GM03348 (cell line): ENCODE measurements at regions not wholly inside any gene's neighbourhood (a gene's known extent, or its start where the extent isn't known, plus 50 kb on each side); places are given as distances from the start of the nearest gene placed in this dataset.

Experiments used
- DNase-seq: peaks from one replicate; pipeline ENCODE4 v3.0.0; 2012; ENCODE audit warnings: low spot score

GRCh38 chr2:16154501-16155280 is 214.3 kb downstream of the MYCN start:
- DNase-seq: no peak

- DNase-seq: no peak
Observed at GRCh38 chr2:16154061-16154460, 213.7 kb downstream of the MYCN start.

- no peak for DNase-seq
Observed at GRCh38 chr2:16153754-16154035, 213.3 kb downstream of the MYCN start.

- no peak for DNase-seq
Observed at GRCh38 chr2:16152928-16153753, 212.8 kb downstream of the MYCN start.

GRCh38 chr2:16152071-16152927 is 211.9 kb downstream of the MYCN start:
- no peak for DNase-seq

GRCh38 chr2:16151651-16152050 is 211.3 kb downstream of the MYCN start:
- no peak for DNase-seq

GRCh38 chr2:16151281-16151570 is 210.9 kb downstream of the MYCN start:
- DNase-seq: no peak

- DNase-seq: no peak
Observed at GRCh38 chr2:16150456-16151280, 210.3 kb downstream of the MYCN start.

GRCh38 chr2:16149349-16150243 is 209.2 kb downstream of the MYCN start:
- no peak for DNase-seq

- no peak for DNase-seq
Observed at GRCh38 chr2:16148632-16149348, 208.4 kb downstream of the MYCN start.

- DNase-seq: no peak
Observed at GRCh38 chr2:16142383-16143361, 202.3 kb downstream of the MYCN start.

- no peak for DNase-seq
Observed at GRCh38 chr2:16141641-16141921, 201.2 kb downstream of the MYCN start.

- no peak for DNase-seq
Observed at GRCh38 chr2:16140771-16141640, 200.7 kb downstream of the MYCN start.

GRCh38 chr2:16139663-16140615 is 199.6 kb downstream of the MYCN start:
- DNase-seq: no peak

GRCh38 chr2:16138811-16139662 is 198.7 kb downstream of the MYCN start:
- no peak for DNase-seq

- DNase-seq: no peak
Observed at GRCh38 chr2:16137080-16137755, 196.9 kb downstream of the MYCN start.
